ENCODE measurements at regions not wholly inside any gene's neighbourhood (a gene's known extent, or its start where the extent isn't known, plus 50 kb on each side); places are given as distances from the start of the nearest gene placed in this dataset.
"Not testable (repeated sequence)": the region's sequence is repeated elsewhere in the genome, so short reads cannot be mapped to it uniquely, and the experiment has no call there.

DNA sequence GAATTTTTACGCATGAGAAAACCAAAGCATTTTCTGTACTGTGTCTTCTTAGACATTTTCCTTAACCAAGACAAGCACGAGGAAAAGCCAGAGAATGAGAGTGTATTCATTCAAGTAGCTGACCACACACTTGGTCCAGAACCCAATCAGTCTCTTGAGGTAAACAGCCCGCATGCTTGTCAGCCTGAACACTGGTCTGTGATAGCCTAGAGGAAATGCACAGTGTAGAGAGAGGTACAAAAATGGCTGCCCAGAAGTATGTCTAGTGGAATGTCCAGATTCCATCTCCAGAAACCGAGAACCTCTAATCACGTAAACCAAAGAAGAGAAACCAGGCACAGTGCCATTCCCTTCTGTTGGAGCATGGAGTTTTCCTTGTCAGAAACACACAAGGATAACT, 80.0 kb upstream of the SNX2 start:
- in situ Hi-C loops (cut with HindIII; ENCODE audit: low sequenced_read_pairs), result no loop called here
- TF ChIP-seq, protein P1, sequence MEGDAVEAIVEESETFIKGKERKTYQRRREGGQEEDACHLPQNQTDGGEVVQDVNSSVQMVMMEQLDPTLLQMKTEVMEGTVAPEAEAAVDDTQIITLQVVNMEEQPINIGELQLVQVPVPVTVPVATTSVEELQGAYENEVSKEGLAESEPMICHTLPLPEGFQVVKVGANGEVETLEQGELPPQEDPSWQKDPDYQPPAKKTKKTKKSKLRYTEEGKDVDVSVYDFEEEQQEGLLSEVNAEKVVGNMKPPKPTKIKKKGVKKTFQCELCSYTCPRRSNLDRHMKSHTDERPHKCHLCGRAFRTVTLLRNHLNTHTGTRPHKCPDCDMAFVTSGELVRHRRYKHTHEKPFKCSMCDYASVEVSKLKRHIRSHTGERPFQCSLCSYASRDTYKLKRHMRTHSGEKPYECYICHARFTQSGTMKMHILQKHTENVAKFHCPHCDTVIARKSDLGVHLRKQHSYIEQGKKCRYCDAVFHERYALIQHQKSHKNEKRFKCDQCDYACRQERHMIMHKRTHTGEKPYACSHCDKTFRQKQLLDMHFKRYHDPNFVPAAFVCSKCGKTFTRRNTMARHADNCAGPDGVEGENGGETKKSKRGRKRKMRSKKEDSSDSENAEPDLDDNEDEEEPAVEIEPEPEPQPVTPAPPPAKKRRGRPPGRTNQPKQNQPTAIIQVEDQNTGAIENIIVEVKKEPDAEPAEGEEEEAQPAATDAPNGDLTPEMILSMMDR (IDR thresholded peaks at IDR 0.05; ENCODE audit: low read depth, low read length, missing control alignments), result no peak
- H3K4me3 ChIP-seq (ENCODE audit: low read depth, low read length), result no peak overlapping the region
- no peak for DNase-seq (ENCODE audit: low read depth)

DNA sequence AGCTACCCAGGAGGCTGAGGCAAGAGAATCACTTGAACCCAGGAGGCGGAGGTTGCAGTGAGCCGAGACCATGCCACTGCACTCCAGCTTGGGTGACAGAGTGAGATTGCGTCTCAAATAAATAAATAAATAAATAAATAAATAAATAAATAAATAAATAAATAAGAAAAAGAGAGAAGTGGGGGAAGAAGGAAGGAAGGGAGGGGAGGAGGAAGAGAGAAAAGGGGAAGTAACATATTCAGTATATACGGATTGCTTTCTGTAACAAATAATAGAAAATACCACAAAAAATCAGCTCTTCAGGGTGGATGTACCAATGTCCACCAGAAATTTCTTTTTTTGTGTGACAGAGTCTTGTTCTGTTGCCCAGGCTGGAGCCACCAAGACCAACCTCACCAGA, 78.1 kb upstream of the SNX2 start:
- in situ Hi-C loops (cut with HindIII; ENCODE audit: low sequenced_read_pairs); H3K4me3 ChIP-seq (ENCODE audit: low read depth, low read length); DNase-seq (ENCODE audit: low read depth): not testable (repeated sequence)

DNA sequence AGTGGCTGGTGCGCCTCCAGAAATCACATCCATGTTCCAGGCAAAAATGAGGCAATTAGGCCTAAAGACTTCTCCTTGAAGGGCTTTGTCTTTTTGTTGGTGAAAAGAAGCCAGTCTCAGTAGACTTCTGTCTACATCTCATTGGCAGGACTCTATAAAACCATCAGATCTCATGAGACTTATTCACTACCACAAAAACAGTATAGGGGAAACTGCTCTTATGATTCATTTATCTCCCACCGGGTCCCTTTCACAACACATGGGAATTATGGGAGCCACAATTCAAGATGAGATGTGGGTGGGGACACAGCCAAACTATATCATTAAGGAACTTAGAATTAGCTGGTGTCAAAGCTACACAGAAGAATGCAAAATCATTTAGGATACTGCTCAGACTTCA, 77.7 kb upstream of the SNX2 start:
- no peak overlapping the region for H3K4me3 ChIP-seq (ENCODE audit: low read depth, low read length)
- in situ Hi-C loops (cut with HindIII; ENCODE audit: low sequenced_read_pairs), result no loop called here
- peak; percentile 4 for DNase-seq (ENCODE audit: low read depth)
- TF ChIP-seq, protein P1 (IDR thresholded peaks at IDR 0.05; ENCODE audit: low read depth, low read length, missing control alignments), result no peak

GRCh38 chr5:122699201-122699600, 75.7 kb upstream of the SNX2 start:
- TF ChIP-seq, protein P1 (IDR thresholded peaks at IDR 0.05; ENCODE audit: low read depth, low read length, missing control alignments), result no peak
- DNase-seq (ENCODE audit: low read depth), result no peak
- in situ Hi-C loops (cut with HindIII; ENCODE audit: low sequenced_read_pairs), result no loop called here
- H3K4me3 ChIP-seq (ENCODE audit: low read depth, low read length), result no peak overlapping the region

DNA sequence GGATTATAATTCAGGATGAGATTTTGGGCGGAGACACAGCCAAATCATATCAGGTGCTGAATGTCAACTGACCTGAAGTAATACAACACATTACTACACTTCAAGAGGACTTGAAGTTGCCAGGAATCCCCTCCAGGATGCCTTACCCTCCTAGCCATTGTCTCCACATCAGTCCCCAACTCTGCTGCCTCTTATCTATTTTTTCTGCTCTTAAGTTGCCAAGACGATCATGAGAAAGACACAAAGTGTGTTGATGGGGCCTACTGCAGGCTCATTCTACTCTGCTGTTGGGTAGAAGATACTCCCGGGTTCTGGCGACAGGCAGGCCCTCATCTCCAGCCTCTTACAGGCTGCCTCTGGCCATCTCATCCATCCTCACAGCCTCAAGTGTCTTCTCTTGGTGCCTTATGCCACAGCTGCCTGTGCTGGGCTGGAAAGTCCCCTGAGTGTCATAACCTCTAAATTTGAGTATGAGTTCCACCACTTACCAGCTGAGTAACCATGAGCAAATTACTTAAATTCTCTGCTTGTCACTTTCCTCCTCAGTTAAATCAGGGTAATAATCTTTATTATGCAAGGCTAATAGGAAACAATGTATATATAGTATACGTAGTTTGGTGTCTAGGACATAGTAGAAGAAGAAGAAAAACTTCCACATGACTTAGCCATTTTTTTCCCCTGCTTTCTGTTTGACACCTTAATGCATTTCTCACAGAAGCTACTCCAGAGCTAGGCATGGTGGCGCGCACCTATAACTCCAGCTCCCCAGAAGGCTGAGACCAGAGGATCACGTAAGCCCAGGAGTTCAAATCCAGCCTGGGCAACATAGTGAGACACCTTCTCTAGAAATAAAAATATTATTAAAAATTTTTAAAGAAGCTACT, 73.0 kb upstream of the SNX2 start:
- TF ChIP-seq, protein P1 (IDR thresholded peaks at IDR 0.05; ENCODE audit: low read depth, low read length, missing control alignments), result no peak
- H3K4me3 ChIP-seq (ENCODE audit: low read depth, low read length), result no peak overlapping the region
- in situ Hi-C loops (cut with HindIII; ENCODE audit: low sequenced_read_pairs), result no loop called here
- DNase-seq (ENCODE audit: low read depth), result no peak

DNA sequence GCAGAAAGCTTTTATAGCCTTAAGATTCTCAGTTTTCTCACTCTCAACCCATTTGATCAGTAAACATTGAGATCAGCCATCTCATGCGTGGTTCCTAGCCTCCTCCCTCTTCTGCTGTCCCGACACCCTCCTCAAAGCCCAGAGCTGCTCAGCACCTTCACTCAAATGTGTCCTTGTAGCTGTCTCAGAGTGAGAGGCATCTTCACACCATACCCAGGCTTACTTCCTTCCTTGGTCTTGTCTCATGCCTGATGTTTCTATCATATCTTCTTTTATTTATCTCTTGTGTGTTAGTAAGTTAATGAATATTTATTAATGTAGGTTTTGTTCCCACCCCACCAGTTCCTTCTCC, 72.4 kb upstream of the SNX2 start:
- no peak for DNase-seq (ENCODE audit: low read depth)
- in situ Hi-C loops (cut with HindIII; ENCODE audit: low sequenced_read_pairs), result no loop called here
- H3K4me3 ChIP-seq (ENCODE audit: low read depth, low read length), result no peak overlapping the region
- TF ChIP-seq, protein P1 (IDR thresholded peaks at IDR 0.05; ENCODE audit: low read depth, low read length, missing control alignments), result no peak

DNA sequence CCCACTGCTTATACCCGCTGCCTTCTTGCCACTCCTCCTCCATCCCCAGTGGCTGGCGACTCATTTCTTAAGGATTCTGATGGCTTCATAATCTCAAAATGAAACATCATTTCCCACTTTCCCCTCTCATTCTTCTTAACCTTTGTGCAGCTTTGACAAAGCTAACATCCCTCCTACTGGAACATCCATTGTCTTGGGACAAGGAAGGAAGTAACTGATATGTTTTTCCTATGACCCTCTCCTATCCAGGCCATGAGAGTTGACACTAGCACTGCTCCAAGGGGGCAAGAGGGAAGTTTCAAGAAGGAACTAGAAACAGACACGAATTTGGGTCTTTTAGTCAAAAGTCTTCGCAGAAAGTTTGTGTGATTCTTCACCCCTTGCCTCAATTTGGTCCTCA, 71.7 kb upstream of the SNX2 start:
- in situ Hi-C loops (cut with HindIII; ENCODE audit: low sequenced_read_pairs), result no loop called here
- no peak overlapping the region for H3K4me3 ChIP-seq (ENCODE audit: low read depth, low read length)
- TF ChIP-seq, protein P1 (IDR thresholded peaks at IDR 0.05; ENCODE audit: low read depth, low read length, missing control alignments), result no peak
- no peak for DNase-seq (ENCODE audit: low read depth)

Data from astrocyte of the cerebellum (primary cell).